ENCODE measurements at regions not wholly inside any gene's neighbourhood (a gene's known extent, or its start where the extent isn't known, plus 50 kb on each side); places are given as distances from the start of the nearest gene placed in this dataset.

DNA sequence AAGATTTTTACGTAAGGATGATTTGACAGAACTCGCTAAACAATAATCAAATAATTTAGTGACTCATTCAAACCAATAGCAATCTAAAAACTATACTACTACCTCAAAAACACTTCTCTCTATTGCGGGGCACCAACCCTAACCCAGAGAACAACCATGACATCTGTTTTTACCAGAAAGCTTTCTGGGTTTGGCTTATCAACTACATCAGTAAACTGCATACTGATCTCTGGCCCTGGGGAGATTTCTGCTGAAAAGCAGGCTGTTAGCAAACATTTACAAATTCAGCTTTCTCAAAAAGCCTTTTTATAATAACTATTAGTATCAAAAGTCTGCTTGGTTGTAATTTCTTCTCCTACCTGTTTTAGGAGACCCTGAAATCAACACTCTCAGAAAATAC, 144.5 kb upstream of the ZWINT start:
- H3K9ac ChIP-seq (ENCODE audit: insufficient read depth, low read depth, low read length), result no peak overlapping the region
- ChIA-PET CTCF (ENCODE audit: low intra/inter-chr PET ratio, low total read pairs) (no interaction called here), POLR2A (no interaction called here)
- peaks cover 14% of the 10 kb centered on the region for H3K9me3 ChIP-seq (ENCODE audit: low read length)
- intact Hi-C loops (cut with micrococcal nuclease; ENCODE audit: unreplicated experiment) (no loop called here), in situ Hi-C loops (cut with HindIII; ENCODE audit: extremely low pct_ligation_motif_present, low pct_unique_long_range_greater_than_20kb) (no loop called here)
- TF ChIP-seq ZBTB21 (CRISPR knock-in tag; IDR thresholded peaks at IDR 0.05), result no peak
- TF ChIP-seq DMAP1 (CRISPR knock-in tag; IDR thresholded peaks at IDR 0.05), result no peak
- H3K27ac ChIP-seq (ENCODE audit: extremely low read length, insufficient read depth, low read length), result no peak overlapping the region
- no peak overlapping the region for H3K4me3 ChIP-seq (replicated peaks in 1 of 3; ENCODE audit: insufficient read depth in 1 of 3, low read depth in 2 of 3, low read length in 3 of 3)
- no peak for FAIRE-seq
- ATAC-seq, result no peak
- H3K79me2 ChIP-seq (ENCODE audit: insufficient read depth, low read length), result no peaks in the 10 kb centered on the region
- no peak for DNase-seq (ENCODE audit: low spot score)
- no TSS peak for BruUV-seq (replicated peaks)
- no peaks in the 10 kb centered on the region for H3K4me1 ChIP-seq (ENCODE audit: insufficient read depth, low read length)
- no peak overlapping the region for H2AFZ ChIP-seq (ENCODE audit: low read length)
- H4K20me1 ChIP-seq (ENCODE audit: insufficient read depth, low read length), result no peaks in the 10 kb centered on the region
- H3K4me2 ChIP-seq (ENCODE audit: low read depth, low read length), result no peak overlapping the region
- H3K27me3 ChIP-seq (ENCODE audit: control insufficient read depth in 1 of 2, insufficient read depth in 2 of 2, low read length in 2 of 2), result no peaks in the 10 kb centered on the region
- no peaks in the 10 kb centered on the region for H3K36me3 ChIP-seq (replicated peaks in 1 of 2; ENCODE audit: control insufficient read depth in 1 of 2, insufficient read depth in 2 of 2, low read length in 2 of 2)
- WGBS (ENCODE audit: low lambda C conversion rate), result 41% methylated on average over 3 of the region's 3 CpGs

DNA sequence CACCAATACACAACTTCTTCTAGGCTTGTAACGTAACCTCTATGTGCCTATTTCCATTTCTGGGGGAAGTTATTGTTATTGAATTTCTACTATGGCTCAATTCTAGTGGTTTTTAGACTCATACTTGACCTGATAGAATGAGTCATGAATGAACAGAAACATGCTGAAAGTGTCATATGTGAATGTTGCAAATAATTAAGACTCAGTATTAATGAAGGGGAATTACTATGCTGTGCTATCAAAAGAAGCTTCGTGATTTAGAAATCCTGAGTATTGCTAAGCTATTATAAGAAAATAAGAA, 135.1 kb upstream of the ZWINT start:
- Histone ChIP-seq H2AFZ (ENCODE audit: low read length) (no peak overlapping the region), H3K4me2 (ENCODE audit: low read depth, low read length) (no peak overlapping the region), H3K36me3 (replicated peaks in 1 of 2; ENCODE audit: control insufficient read depth in 1 of 2, insufficient read depth in 2 of 2, low read length in 2 of 2) (no peaks in the 10 kb centered on the region), H3K4me1 (ENCODE audit: insufficient read depth, low read length) (no peaks in the 10 kb centered on the region), H4K20me1 (ENCODE audit: insufficient read depth, low read length) (no peaks in the 10 kb centered on the region), H3K27me3 (ENCODE audit: control insufficient read depth in 1 of 2, insufficient read depth in 2 of 2, low read length in 2 of 2) (no peaks in the 10 kb centered on the region), H3K79me2 (ENCODE audit: insufficient read depth, low read length) (no peaks in the 10 kb centered on the region), H3K9me3 (ENCODE audit: low read length) (no peaks in the 10 kb centered on the region), H3K9ac (ENCODE audit: insufficient read depth, low read depth, low read length) (no peak overlapping the region), H3K4me3 (replicated peaks in 1 of 3; ENCODE audit: insufficient read depth in 1 of 3, low read depth in 2 of 3, low read length in 3 of 3) (no peak overlapping the region), H3K27ac (ENCODE audit: extremely low read length, insufficient read depth, low read length) (no peak overlapping the region)
- WGBS (ENCODE audit: low lambda C conversion rate), result 3% methylated on average over 2 of the region's 2 CpGs
- ATAC-seq (no peak), DNase-seq (ENCODE audit: low spot score) (no peak), FAIRE-seq (no peak)
- in situ Hi-C loops (cut with HindIII; ENCODE audit: extremely low pct_ligation_motif_present, low pct_unique_long_range_greater_than_20kb), result no loop called here
- BruUV-seq (replicated peaks), result no TSS peak
- TF ChIP-seq ZNF678 (CRISPR knock-in tag; IDR thresholded peaks at IDR 0.05) (no peak), MXD4 (CRISPR knock-in tag; IDR thresholded peaks at IDR 0.05) (no peak), ZNF329 (CRISPR knock-in tag; IDR thresholded peaks at IDR 0.05; ENCODE audit: low read depth) (no peak), RFXAP (CRISPR knock-in tag; IDR thresholded peaks at IDR 0.05; ENCODE audit: borderline replicate concordance) (no peak), RARA (CRISPR knock-in tag; IDR thresholded peaks at IDR 0.05) (no peak), KLF13 (CRISPR knock-in tag; IDR thresholded peaks at IDR 0.05) (no peak)
- TF ChIP-seq, protein P1, sequence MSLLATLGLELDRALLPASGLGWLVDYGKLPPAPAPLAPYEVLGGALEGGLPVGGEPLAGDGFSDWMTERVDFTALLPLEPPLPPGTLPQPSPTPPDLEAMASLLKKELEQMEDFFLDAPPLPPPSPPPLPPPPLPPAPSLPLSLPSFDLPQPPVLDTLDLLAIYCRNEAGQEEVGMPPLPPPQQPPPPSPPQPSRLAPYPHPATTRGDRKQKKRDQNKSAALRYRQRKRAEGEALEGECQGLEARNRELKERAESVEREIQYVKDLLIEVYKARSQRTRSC (CRISPR knock-in tag; IDR thresholded peaks at IDR 0.05; ENCODE audit: low read depth), result no peak
- TF ChIP-seq, protein P2, sequence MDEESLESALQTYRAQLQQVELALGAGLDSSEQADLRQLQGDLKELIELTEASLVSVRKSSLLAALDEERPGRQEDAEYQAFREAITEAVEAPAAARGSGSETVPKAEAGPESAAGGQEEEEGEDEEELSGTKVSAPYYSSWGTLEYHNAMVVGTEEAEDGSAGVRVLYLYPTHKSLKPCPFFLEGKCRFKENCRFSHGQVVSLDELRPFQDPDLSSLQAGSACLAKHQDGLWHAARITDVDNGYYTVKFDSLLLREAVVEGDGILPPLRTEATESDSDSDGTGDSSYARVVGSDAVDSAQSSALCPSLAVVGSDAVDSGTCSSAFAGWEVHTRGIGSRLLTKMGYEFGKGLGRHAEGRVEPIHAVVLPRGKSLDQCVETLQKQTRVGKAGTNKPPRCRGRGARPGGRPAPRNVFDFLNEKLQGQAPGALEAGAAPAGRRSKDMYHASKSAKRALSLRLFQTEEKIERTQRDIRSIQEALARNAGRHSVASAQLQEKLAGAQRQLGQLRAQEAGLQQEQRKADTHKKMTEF (CRISPR knock-in tag; IDR thresholded peaks at IDR 0.05), result no peak
- TF ChIP-seq, protein P3, sequence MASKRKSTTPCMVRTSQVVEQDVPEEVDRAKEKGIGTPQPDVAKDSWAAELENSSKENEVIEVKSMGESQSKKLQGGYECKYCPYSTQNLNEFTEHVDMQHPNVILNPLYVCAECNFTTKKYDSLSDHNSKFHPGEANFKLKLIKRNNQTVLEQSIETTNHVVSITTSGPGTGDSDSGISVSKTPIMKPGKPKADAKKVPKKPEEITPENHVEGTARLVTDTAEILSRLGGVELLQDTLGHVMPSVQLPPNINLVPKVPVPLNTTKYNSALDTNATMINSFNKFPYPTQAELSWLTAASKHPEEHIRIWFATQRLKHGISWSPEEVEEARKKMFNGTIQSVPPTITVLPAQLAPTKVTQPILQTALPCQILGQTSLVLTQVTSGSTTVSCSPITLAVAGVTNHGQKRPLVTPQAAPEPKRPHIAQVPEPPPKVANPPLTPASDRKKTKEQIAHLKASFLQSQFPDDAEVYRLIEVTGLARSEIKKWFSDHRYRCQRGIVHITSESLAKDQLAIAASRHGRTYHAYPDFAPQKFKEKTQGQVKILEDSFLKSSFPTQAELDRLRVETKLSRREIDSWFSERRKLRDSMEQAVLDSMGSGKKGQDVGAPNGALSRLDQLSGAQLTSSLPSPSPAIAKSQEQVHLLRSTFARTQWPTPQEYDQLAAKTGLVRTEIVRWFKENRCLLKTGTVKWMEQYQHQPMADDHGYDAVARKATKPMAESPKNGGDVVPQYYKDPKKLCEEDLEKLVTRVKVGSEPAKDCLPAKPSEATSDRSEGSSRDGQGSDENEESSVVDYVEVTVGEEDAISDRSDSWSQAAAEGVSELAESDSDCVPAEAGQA (IDR thresholded peaks at IDR 0.05; ENCODE audit: low read depth), result no peak
- TF ChIP-seq, protein P3 (CRISPR knock-in tag; IDR thresholded peaks at IDR 0.05; ENCODE audit: borderline replicate concordance), result no peak
- POLR2A ChIA-PET, result no interaction called here
- intact Hi-C loops (cut with micrococcal nuclease; ENCODE audit: unreplicated experiment), result no loop called here
- CTCF ChIA-PET (ENCODE audit: low intra/inter-chr PET ratio, low total read pairs), result no interaction called here

All from HepG2 (cell line).